Memory B cell (primary cell): ENCODE measurements at regions not wholly inside any gene's neighbourhood (a gene's known extent, or its start where the extent isn't known, plus 50 kb on each side); places are given as distances from the start of the nearest gene placed in this dataset.

ENCODE experiments used
- ATAC-seq: fragments of 150-1000 bp; cut with Tn5 transposase; 2 replicates; pipeline ENCODE4 v1.10.0; 2021; ENCODE audit warnings: low read depth, mild to moderate bottlenecking, moderate library complexity
- DNase-seq, 2 donors: peaks; one replicate each; pipeline ENCODE4 v3.0.0; 2022; ENCODE audit warnings: low spot score in 2 of 2
- H3K27ac Mint-ChIP-seq: one replicate; pipeline ENCODE4 v1.8.0; 2022; ENCODE audit warnings: mild to moderate bottlenecking, moderate library complexity, mixed read lengths
- H3K27me3 Mint-ChIP-seq: one replicate; pipeline ENCODE4 v1.8.0; 2022; ENCODE audit warnings: mixed read lengths
- H3K36me3 Mint-ChIP-seq: one replicate; pipeline ENCODE4 v1.8.0; 2022; ENCODE audit warnings: mild to moderate bottlenecking, mixed read lengths
- H3K4me1 Mint-ChIP-seq: one replicate; pipeline ENCODE4 v1.8.0; 2022; ENCODE audit warnings: mixed read lengths
- H3K4me3 Mint-ChIP-seq: one replicate; pipeline ENCODE4 v1.8.0; 2022; ENCODE audit warnings: mild to moderate bottlenecking, moderate library complexity, mixed read lengths
- H3K9me3 Mint-ChIP-seq: one replicate; pipeline ENCODE4 v1.8.0; 2022; ENCODE audit warnings: mixed read lengths

DNA sequence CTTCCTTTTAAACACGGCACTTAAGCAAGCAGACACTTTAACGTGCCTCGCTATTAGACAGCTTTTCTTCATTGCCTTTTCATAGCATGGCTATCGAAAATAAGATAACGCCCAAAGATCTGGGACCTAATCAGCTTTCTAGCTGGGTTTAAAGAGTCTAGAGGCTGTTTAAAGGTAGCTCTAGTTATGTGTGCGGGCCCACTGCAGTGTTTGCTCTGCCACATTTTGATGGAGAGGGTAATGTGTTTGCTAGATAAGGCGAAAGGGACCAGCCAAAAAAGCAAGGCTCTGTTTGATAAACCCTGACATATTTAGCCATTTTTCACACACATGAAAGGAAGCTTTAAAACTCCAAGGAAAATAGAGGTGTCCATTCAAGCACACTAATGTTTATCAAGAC is 91.6 kb downstream of the NR2F2 start:
- no peaks in the 10 kb centered on the region for H3K36me3 Mint-ChIP-seq
- no peak for DNase-seq
- no peak overlapping the region for H3K27ac Mint-ChIP-seq
- H3K4me3 Mint-ChIP-seq = no peak overlapping the region
- H3K9me3 Mint-ChIP-seq = peaks cover 1% of the 10 kb centered on the region
- peaks cover 5% of the 10 kb centered on the region for H3K27me3 Mint-ChIP-seq
- H3K4me1 Mint-ChIP-seq = no peaks in the 10 kb centered on the region
- no peak for ATAC-seq

DNA sequence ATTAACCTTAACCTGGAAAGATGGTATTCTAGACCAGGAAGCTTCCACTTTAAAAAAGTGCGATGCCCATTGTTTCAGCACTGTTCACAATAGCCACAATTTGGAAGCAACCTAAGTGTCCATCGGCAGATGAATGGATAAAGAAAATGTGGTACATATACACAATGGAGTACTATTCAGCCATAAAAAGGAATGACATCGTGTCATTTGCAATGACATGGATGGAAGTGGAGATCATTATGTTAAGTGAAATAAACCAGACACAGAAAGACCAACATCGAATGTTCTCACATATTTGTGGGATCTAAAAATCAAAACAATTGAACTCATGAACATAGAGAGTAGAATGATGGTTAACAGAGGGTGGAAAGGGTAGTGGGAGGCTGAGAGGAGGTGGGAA is 94.2 kb downstream of the NR2F2 start:
- no peaks in the 10 kb centered on the region for H3K4me1 Mint-ChIP-seq
- no peaks in the 10 kb centered on the region for H3K36me3 Mint-ChIP-seq

DNA sequence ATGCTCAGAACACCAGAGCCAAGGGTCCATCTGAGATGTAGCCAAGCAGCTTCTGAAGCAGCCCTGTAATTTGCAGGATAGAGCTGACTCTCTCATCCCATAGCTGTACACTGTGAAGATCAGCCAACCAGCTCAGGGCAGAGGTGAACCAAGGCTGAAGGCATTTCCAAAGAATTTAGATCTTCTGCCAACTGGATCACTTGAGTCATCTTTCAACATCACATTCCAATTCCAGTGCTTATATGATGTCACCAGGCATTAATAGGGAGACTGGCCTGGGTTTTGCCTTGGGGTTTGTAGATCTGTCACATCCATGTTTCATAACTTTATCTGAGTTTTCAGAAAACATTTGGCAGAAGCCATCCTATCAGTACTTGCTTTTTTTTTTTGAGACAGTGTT is 98.2 kb downstream of the NR2F2 start:
- H3K27ac Mint-ChIP-seq = no peak overlapping the region
- DNase-seq (no peak), ATAC-seq (no peak)
- no peaks in the 10 kb centered on the region for H3K36me3 Mint-ChIP-seq
- no peaks in the 10 kb centered on the region for H3K27me3 Mint-ChIP-seq
- no peak overlapping the region for H3K4me3 Mint-ChIP-seq
- no peaks in the 10 kb centered on the region for H3K4me1 Mint-ChIP-seq
- H3K9me3 Mint-ChIP-seq = peaks cover 1% of the 10 kb centered on the region

More for the DNA sequence above, 94.2 kb downstream of the NR2F2 start:
- DNase-seq (no peak), ATAC-seq (no peak)
- Mint-ChIP-seq H3K4me3 (no peak overlapping the region), H3K9me3 (peaks cover 1% of the 10 kb centered on the region), H3K27me3 (peaks cover 1% of the 10 kb centered on the region), H3K27ac (no peak overlapping the region)

DNA sequence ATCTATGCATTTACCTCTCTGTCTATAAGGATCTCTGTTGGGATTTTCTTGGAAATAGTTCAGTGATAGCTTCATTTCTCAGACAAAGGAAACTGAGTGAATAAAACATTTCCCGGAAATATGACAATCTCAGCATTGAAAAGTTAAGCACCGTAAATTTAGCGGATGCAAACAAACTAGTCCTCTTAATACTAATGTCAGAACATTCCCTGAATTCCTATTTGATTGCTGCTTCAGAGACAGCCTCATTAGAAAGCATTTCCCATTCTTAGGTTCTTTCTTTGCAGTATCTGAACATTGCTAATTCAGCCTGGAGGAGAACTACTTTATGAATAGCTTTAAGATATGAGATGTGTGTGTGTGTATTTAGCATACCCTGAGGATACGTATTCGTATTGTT is 101.3 kb downstream of the NR2F2 start:
- H3K36me3 Mint-ChIP-seq = no peaks in the 10 kb centered on the region
- ATAC-seq (no peak), DNase-seq (no peak)
- H3K4me1 Mint-ChIP-seq = no peaks in the 10 kb centered on the region
- H3K4me3 Mint-ChIP-seq = no peak overlapping the region
- H3K27ac Mint-ChIP-seq = no peak overlapping the region
- H3K9me3 Mint-ChIP-seq = no peaks in the 10 kb centered on the region
- no peaks in the 10 kb centered on the region for H3K27me3 Mint-ChIP-seq

DNA sequence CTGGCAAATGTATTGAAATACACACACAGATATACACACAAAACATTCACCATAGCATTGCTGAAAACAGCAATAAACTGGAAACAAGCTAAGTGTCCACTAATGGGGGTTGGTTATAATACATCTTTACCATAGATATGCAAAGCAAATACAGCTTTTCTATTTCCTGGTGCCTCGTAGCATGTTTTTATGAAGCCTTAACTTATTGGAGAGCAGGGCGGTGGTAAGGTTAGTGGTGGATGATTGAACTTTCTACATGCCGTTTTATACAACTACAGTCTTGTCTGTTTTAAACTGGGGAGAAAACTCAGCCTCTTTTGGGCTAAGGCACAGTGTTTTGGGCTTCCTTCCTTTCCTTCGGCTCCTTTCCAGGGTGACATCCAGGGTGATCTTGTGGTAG is 104.5 kb downstream of the NR2F2 start:
- H3K27me3 Mint-ChIP-seq = no peaks in the 10 kb centered on the region
- peaks cover 1% of the 10 kb centered on the region for H3K9me3 Mint-ChIP-seq
- no peaks in the 10 kb centered on the region for H3K4me1 Mint-ChIP-seq

DNA sequence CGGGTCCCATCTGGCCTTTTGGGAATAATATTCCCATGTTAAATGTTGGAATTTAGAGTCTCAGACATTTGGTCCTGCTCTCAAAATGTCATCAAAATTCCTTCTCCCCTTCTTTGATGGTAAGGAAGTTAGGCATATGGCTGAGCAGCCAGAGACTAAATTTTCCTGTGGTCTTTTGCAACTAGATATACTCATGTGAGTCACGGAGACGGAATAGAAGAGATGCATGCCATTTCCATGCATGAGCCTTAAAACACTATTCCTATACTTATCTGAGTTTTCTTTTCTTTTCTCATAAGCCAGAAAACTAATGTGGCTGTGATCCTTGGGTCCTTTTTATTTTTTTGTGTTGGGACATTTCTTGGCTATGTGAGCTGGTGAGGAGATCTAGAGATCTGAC is 105.3 kb downstream of the NR2F2 start:
- Mint-ChIP-seq H3K27me3 (no peaks in the 10 kb centered on the region), H3K4me3 (no peak overlapping the region), H3K9me3 (peaks cover 1% of the 10 kb centered on the region), H3K4me1 (no peaks in the 10 kb centered on the region), H3K36me3 (no peaks in the 10 kb centered on the region), H3K27ac (no peak overlapping the region)
- ATAC-seq = no peak
- no peak for DNase-seq

More for the DNA sequence above, 104.5 kb downstream of the NR2F2 start:
- Mint-ChIP-seq H3K4me3 (no peak overlapping the region), H3K27ac (no peak overlapping the region), H3K36me3 (no peaks in the 10 kb centered on the region)
- DNase-seq (no peak), ATAC-seq (no peak)

DNA sequence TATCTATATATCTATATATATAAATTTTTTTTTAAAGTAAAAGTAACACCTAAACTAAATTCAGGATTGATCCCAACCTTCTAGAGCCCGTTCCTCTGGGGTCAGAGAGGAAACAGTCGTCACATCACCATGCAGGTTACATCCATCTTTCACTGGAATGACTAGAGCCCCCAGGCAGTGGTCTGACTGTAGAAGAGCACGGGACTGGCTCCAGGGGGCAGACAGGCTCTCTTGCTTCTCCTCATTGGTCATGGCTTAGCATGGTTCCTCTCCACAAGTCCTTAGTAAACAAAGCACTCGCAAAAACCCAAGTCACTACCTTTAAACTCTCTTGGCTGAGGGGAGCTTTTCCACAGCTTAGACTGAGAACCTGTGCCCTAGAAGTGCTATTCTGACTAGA is 110.5 kb downstream of the NR2F2 start:
- H3K27ac Mint-ChIP-seq = no peak overlapping the region
- peaks cover 1% of the 10 kb centered on the region for H3K9me3 Mint-ChIP-seq
- H3K4me1 Mint-ChIP-seq = no peaks in the 10 kb centered on the region
- H3K27me3 Mint-ChIP-seq = no peaks in the 10 kb centered on the region
- DNase-seq = no peak
- ATAC-seq = no peak
- no peak overlapping the region for H3K4me3 Mint-ChIP-seq
- H3K36me3 Mint-ChIP-seq = no peaks in the 10 kb centered on the region

DNA sequence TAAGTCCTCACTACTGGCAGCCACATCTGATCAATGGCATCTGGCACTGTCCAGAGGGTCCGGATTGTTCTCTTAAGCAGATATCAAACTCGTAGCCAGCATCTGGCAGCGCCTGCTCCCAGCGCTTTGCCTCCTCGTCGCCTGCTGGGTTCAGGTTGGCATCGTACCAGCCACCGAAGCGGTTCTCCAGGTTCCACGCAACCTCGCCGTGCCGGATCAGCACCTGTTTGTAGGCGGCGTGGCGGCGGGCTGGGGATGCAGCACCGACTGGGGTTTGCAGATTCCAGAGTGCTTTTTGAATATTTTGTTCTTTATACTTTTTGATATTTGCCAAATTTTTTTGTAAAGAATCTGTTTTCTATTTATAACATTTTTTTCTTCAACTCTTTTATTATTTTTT is 111.6 kb downstream of the NR2F2 start:
- H3K4me3 Mint-ChIP-seq = no peak overlapping the region
- DNase-seq = no peak
- ATAC-seq = no peak
- no peaks in the 10 kb centered on the region for H3K36me3 Mint-ChIP-seq
- no peaks in the 10 kb centered on the region for H3K4me1 Mint-ChIP-seq
- no peak overlapping the region for H3K27ac Mint-ChIP-seq
- no peaks in the 10 kb centered on the region for H3K27me3 Mint-ChIP-seq
- peaks cover 1% of the 10 kb centered on the region for H3K9me3 Mint-ChIP-seq

DNA sequence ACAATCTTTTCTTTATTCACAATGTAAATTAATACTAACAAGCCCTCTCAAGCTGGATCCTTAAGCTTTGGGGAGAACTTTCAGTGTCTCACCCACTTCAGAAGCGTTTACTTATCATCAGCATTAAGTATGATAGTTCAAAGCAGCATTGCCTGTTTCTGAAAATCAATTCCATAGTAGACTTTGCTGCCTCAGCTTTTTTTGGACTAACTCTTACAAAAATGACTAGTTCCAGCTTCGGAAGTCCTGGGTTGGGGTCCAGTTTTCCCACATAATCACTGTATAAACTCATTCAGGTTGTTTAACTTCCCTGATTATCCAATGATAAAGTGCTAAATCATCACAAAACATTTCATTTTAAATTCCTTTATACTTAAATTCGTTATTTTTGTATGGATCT is 114.4 kb downstream of the NR2F2 start:
- no peaks in the 10 kb centered on the region for H3K4me1 Mint-ChIP-seq
- H3K27ac Mint-ChIP-seq = no peak overlapping the region
- no peak for ATAC-seq
- no peak overlapping the region for H3K4me3 Mint-ChIP-seq
- no peaks in the 10 kb centered on the region for H3K36me3 Mint-ChIP-seq
- no peaks in the 10 kb centered on the region for H3K27me3 Mint-ChIP-seq
- H3K9me3 Mint-ChIP-seq = peaks cover under 1% of the 10 kb centered on the region
- no peak for DNase-seq

DNA sequence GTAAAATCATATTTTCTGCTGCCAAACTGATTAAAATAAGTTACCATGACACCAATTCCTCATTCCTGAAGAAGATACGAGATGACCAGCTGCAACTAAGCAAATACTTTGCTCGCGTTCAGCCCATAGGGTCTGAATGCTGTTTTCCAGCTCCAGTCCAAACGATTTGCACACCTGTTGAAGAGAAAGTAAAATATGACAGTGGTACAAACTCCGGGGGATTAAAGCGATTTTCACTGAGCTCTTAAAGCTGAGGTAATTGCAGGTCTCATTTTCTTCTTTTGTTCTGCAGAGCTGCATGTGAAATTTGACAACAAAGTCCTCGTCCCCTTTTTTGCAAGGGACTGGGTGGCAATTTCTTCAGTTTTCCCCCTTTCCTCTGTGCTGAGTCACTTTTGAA is 118.4 kb downstream of the NR2F2 start:
- no peaks in the 10 kb centered on the region for H3K36me3 Mint-ChIP-seq
- H3K27ac Mint-ChIP-seq = no peak overlapping the region
- no peaks in the 10 kb centered on the region for H3K4me1 Mint-ChIP-seq
- ATAC-seq = no peak
- H3K4me3 Mint-ChIP-seq = no peak overlapping the region
- H3K27me3 Mint-ChIP-seq = no peaks in the 10 kb centered on the region
- H3K9me3 Mint-ChIP-seq = peaks cover 3% of the 10 kb centered on the region
- no peak for DNase-seq

DNA sequence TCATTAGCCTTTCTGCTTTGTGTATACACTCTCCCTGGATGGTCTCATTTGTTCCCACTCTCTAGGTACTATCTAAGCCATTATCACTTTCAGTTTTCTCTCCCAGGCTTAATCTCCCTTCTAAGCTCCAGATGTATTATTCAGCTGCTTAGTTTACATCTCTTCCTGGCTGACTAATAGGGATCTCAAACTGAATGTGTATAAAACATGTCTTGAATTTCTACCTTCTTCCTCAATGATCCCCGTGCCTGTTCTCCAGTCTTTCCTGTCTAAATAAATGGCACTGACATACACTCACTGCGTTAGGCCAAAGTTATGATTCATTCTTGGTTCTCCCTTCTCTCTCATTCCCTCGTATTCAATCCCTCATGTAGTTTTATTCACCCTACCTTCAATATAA is 127.3 kb downstream of the NR2F2 start:
- H3K4me1 Mint-ChIP-seq = no peaks in the 10 kb centered on the region
- peaks cover 2% of the 10 kb centered on the region for H3K9me3 Mint-ChIP-seq
- no peak overlapping the region for H3K27ac Mint-ChIP-seq
- peaks cover 2% of the 10 kb centered on the region for H3K27me3 Mint-ChIP-seq
- H3K36me3 Mint-ChIP-seq = no peaks in the 10 kb centered on the region
- ATAC-seq (no peak), DNase-seq (no peak)
- H3K4me3 Mint-ChIP-seq = no peak overlapping the region

DNA sequence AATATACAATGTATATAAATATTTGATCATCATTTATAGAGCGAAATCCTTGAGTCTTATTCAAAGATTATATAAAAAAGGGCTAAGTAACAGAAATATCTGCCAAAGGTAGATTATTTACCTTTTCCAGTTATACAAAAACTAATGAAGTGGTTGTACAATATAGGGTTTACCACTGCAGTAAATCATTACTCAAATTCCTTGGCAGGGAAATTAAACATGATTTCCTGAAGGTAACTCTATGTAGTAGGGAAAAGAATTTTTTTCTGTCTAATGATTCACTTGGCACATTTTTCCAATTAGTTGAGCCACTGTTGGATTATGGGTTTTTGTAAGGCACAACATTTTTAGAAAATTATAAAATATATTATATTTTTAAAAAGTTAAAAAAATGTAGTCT is 129.6 kb downstream of the NR2F2 start:
- Mint-ChIP-seq H3K36me3 (no peaks in the 10 kb centered on the region), H3K27me3 (peaks cover 2% of the 10 kb centered on the region), H3K27ac (no peak overlapping the region), H3K4me1 (no peaks in the 10 kb centered on the region), H3K9me3 (peaks cover 2% of the 10 kb centered on the region), H3K4me3 (no peak overlapping the region)
- ATAC-seq (no peak), DNase-seq (no peak)

DNA sequence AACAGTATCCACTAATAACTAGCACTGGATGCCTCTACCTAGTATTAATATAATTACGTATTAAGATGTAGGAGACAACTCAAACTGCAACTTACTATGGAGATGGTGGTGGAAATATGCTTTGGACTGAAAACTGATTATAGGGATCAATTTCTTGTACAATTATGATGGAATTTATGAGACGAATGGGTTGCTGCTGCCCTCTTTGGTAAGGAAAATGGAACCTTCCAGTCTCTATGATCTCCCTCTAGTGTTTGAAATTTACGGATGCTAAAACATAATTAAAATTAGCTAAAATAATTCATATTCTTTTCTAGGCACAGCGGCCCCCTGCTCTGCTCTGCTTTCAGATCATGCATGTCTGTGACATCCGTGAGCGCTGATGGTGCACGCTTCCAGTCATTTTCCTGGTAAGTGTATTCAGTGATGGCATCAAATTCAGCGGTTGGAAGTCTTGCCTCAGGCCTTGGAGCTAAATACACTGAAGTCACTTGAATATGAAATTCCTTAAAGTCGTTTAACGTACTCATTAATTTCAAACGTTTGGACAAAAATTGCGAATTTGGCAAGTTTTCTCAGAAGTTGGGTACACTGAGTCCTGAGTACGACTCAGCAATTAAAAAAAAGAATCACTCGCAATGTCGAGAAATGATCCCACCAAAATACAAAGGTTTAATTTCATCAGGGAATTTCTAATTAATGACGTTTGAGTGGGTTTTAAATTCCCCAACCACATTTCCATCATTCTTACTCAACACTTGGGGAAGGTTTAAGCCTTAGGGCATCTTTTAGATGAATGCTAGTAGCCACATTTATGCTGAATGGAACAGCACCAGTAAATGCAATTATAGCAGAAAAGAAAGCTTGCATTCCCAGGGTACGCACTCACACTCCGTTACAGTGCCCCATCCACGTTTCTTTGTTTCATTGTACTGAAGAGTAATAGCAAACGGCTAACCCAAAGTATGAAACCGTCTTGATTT is 132.6 kb downstream of the NR2F2 start:
- H3K36me3 Mint-ChIP-seq = no peaks in the 10 kb centered on the region
- H3K4me1 Mint-ChIP-seq = no peaks in the 10 kb centered on the region
- H3K9me3 Mint-ChIP-seq = peaks cover 2% of the 10 kb centered on the region
- no peak overlapping the region for H3K27ac Mint-ChIP-seq
- DNase-seq (no peak), ATAC-seq (no peak)
- H3K4me3 Mint-ChIP-seq = no peak overlapping the region
- H3K27me3 Mint-ChIP-seq = no peaks in the 10 kb centered on the region

DNA sequence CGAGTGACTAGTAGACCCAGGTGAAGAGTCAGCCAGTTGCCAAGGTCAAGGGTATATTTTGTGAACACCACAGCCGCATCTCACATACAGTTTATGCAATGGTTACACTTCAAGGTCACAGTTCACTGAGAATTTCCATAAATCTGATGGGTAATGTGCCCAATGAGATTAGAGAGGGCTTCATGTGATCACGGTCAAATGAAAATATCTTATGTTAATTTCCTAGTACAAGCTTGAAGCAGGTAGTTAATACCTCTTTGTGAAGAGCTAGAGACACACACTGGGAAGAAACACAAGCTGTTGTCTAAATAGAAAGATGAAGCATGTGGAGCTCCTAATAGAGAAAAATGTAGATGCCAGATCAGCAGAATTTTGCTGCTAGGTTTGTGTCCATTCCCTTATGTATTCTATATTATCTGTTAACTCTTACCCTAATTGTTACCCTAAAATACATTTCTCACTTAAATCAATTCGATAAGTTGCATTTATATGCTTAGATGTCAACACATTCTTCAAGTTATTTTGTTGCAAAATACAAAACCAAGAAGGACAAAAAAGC is 136.0 kb downstream of the NR2F2 start:
- Mint-ChIP-seq H3K27ac (no peak overlapping the region), H3K4me3 (no peak overlapping the region), H3K36me3 (no peaks in the 10 kb centered on the region), H3K27me3 (peaks cover 3% of the 10 kb centered on the region), H3K4me1 (no peaks in the 10 kb centered on the region), H3K9me3 (peaks cover 3% of the 10 kb centered on the region)
- DNase-seq (no peak), ATAC-seq (no peak)

DNA sequence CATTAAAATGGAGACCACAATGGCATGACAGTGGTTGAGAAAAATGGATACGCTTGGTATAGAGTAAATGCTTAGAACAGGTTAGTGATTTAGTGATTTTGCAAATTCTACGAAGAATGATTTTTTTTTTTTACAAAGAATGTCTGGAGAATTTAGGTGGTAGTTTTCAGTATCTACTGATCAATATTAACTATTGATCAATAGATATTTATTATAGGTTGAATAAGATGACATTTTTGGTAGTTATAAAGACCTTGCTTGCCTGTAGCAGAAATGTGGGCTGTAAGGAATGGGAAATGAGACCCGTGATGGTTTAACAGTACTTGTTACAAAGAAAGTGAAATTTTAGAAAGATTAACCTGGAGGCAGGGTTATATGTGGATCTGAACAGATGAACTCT is 137.5 kb downstream of the NR2F2 start:
- Mint-ChIP-seq H3K4me3 (no peak overlapping the region), H3K9me3 (peaks cover 3% of the 10 kb centered on the region), H3K27me3 (peaks cover 3% of the 10 kb centered on the region), H3K27ac (no peak overlapping the region), H3K36me3 (no peaks in the 10 kb centered on the region), H3K4me1 (no peaks in the 10 kb centered on the region)
- ATAC-seq (no peak), DNase-seq (no peak)
